H1 (cell line): ENCODE measurements at regions not wholly inside any gene's neighbourhood (a gene's known extent, or its start where the extent isn't known, plus 50 kb on each side); places are given as distances from the start of the nearest gene placed in this dataset.

Experiments used
- ASH2L ChIP-seq: fragments of 200-600, 300-600 bp; sonication (generic); IDR thresholded peaks from one replicate; pipeline ENCODE4 v1.7.1; 2017; ENCODE audit warnings: low read length
- BCL11A ChIP-seq, 2 experiments: IDR thresholded peaks; one replicate each; pipeline ENCODE4 v1.6.1; 2011; ENCODE audit warnings: low read depth in 2 of 2, low read length in 2 of 2, mild to moderate bottlenecking in 2 of 2
- TF ChIP-seq, protein P1 (sequence below): IDR thresholded peaks from 2 replicates; pipeline ENCODE4 v1.6.1; 2012; ENCODE audit warnings: low read length, inconsistent platforms

DNA sequence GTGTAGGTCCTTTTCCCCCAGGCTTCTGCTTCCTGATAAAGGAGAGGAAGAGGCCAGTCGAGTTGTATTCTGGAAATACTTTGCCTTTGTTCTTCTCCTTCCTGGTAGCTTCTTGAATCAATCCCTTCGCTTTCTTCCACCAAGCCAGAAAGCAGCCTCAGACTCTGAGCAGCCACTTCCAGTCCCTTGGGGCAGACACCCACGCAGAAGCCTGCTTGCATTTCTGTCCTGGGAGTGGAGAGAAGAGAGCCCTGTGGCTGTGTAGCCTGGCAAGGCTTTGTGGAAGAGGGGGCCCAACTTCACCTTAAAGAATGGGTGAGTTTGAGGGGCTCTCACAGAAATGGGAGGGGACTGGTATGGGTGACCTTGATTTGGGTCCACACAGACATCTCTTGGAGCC, 211.0 kb upstream of the SSTR4 start (continued):
- TF ChIP-seq, protein P1, sequence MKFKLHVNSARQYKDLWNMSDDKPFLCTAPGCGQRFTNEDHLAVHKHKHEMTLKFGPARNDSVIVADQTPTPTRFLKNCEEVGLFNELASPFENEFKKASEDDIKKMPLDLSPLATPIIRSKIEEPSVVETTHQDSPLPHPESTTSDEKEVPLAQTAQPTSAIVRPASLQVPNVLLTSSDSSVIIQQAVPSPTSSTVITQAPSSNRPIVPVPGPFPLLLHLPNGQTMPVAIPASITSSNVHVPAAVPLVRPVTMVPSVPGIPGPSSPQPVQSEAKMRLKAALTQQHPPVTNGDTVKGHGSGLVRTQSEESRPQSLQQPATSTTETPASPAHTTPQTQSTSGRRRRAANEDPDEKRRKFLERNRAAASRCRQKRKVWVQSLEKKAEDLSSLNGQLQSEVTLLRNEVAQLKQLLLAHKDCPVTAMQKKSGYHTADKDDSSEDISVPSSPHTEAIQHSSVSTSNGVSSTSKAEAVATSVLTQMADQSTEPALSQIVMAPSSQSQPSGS: no peak
- TF ChIP-seq ASH2L (no peak), BCL11A (IDR thresholded peaks at IDR 0.05; ENCODE audit: low read depth in 2 of 2, low read length in 2 of 2) (no peak)
